ENCODE measurements at regions not wholly inside any gene's neighbourhood (a gene's known extent, or its start where the extent isn't known, plus 50 kb on each side); places are given as distances from the start of the nearest gene placed in this dataset.

- no peak for DNase-seq (ENCODE audit: low read depth)
Measured at GRCh38 chr2:20539776-20540586, 93.1 kb downstream of the RHOB start.

- DNase-seq (ENCODE audit: low read depth): no peak
Measured at GRCh38 chr2:20540587-20541293, 93.9 kb downstream of the RHOB start.

GRCh38 chr2:20541294-20541640 lies 94.4 kb downstream of the RHOB start:
- DNase-seq (ENCODE audit: low read depth): no peak

DNA sequence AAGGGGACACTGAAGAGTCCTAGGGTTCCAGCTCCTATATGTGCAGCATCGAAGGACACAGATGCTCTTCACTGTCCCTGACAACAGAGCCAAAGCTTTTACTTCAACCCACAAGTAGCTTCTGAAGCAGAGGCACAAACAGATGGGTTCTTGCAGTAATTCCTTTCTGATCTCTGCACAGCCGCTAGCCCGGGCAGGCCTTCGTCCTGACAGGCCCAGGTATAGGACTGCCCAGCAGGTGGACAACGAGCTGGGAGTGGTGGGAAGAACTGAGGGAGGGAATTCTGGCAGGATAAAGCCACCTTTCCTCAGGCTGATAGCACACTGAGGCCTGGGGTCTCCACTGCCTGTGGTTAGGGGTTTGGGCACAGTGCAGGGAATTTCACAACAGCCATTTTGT lies 94.8 kb downstream of the RHOB start:
- DNase-seq (ENCODE audit: low read depth): no peak

DNA sequence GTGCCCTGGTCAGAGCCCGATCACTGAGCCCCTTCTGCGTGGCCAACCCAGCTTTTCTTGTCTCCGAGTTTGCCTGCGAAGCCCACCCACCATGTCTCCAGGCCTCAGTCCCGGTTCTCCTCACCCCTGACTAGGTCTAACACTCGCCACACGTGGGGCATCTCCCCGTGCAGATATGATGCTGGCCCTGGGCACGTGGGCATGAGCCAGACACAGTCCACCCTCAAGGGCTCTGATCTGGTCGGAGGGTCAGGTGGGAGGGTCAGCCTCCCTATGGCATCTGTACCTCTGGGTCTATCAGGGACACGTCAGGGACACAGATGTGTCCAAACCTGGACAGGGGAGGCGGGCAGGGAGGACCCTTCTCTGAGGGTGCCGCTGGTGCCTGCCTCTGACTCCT lies 95.4 kb downstream of the RHOB start:
- no peak for DNase-seq (ENCODE audit: low read depth)

DNA sequence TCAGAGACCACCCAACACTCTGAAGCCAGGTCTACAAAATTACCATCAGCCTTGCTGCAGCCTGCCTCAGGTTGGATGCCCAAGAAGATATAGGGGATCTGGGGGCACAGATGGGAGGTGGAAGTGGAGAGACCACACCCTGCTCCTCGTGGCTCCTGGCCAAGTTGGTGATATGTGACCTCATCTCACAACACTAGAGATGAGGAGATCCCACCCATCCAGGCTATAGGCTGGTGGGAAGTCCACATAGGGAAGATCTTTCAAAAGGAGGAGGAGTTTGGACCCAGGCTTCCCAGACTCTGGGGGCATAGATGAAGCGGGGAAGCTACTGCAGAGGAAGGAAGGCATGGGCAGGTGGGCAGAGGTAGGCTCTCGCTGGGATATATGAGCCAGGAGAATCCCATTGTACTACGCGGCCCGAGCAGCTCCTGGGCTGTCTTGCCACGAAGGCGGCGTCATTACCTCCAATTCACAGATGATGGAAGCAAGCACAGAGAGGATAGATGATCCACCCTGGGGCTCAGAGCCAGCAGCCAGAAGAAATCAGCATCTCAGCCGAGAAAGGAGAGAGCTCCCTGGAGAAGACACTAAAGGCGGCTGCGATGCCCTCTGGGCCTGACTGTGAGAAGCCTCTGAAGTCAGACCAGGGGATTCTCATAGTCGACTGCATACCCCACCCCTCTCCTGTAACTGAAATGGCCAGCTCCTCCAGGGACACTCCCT lies 96.0 kb downstream of the RHOB start:
- DNase-seq (ENCODE audit: low read depth): no peak

DNA sequence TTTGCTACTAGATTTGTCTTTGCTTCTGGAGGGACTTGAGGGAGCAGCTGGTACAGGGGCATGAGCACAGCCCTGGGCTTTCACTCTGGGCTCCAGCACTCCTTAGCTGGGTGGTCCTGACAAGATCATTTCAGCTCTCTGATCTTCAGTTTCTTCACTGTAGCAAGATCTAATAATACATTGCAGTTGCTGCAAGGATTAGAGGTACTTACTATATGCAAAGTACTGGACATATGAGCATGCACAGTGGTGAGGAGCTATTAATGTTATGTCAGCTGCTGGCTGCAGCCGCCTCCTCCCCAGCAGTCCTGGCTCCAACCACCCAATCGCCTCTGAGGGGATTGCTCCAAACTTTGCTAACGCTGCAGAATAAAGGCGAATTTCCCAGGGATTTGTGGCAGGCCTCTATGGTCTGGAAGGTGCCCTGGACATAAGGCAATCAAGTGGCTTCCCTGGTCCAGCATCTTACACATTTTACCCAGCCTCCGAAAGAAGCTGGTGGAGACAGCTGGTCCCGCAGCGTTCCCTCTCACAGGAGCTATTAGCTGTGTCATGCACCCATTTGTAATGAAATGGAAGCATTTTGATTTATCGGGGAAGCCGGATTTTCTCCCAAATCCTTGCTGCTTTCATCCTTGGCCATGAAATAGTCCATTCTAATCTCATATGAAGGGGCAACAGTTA lies 96.7 kb downstream of the RHOB start:
- DNase-seq (ENCODE audit: low read depth): no peak

DNA sequence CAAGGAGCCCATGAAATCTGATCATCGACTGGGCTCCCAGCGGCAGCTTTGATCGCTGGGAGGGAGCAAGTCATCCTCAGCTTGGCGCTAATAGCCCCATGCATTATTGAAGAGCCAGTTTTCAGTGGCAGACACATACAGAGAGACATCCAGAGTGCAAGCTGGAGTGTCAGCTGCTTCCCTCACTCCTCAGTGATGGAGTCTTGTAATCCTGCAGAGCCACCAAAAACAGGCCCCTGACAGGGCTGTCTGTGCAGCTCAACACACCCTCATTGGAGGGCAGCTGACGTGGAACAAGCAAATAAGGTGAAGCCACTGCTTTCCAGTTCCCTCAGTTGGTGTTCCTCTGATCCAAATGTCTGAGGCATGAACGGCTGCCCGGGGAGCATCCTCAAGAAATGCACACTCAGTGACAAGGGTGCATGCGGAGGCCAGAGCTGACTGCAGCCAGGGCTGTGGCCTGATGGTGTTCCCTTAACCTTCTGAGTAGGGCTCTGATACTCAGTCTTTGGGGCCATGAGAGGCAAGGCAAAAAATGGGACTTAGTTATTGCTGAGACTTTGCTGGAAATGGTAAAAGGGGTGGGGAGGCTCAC lies 97.4 kb downstream of the RHOB start:
- DNase-seq (ENCODE audit: low read depth): no peak

- DNase-seq (ENCODE audit: low read depth): no peak
Measured at GRCh38 chr2:20549144-20549543, 101.8 kb downstream of the HS1BP3 start.

- DNase-seq (ENCODE audit: low read depth): no peak
Measured at GRCh38 chr2:20549691-20550348, 101.1 kb downstream of the HS1BP3 start.

GRCh38 chr2:20551260-20551944 lies 99.5 kb downstream of the HS1BP3 start:
- DNase-seq (ENCODE audit: low read depth): no peak

DNA sequence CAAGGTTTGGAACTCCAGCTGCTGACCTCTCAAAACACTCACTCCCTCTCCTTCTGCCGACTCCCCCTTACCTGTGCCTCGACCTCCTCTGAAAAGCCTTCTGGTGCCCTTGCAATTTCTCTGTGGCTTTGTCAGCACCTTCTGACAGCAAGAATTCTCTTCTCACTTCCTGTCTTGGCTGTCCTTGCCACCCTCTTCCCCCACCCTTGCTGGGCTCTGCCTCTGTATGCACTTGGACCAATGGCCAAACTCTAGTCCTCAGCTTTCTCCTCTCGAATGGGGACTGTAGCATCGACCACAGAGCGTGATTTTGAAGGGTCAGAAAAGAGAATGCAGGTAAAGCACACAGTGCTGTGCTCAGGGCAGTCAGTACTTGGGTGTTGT lies 99.0 kb downstream of the HS1BP3 start:
- DNase-seq (ENCODE audit: low read depth): no peak

DNA sequence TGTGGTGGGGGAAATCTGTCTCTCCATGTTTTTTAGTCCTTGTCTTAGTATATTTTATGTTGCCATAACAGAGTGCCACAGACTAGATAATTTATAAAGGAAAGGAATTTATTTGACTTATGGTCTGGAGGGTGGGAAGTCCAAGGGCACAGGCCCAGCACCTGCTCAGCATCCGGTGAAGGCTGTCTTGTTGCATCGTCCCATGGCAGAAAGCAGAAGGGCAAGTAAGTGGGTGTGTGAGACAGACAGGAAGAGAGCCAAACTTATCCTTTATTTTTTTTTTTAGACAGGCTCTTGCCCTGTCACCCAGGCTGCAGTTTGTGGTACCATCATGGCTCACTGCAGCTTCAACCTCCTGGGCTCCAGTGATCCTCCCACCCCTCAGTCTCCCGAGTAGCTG lies 98.1 kb downstream of the HS1BP3 start:
- DNase-seq (ENCODE audit: low read depth): no peak

GRCh38 chr2:20553580-20553979 lies 97.3 kb downstream of the HS1BP3 start:
- DNase-seq (ENCODE audit: low read depth): no peak

DNA sequence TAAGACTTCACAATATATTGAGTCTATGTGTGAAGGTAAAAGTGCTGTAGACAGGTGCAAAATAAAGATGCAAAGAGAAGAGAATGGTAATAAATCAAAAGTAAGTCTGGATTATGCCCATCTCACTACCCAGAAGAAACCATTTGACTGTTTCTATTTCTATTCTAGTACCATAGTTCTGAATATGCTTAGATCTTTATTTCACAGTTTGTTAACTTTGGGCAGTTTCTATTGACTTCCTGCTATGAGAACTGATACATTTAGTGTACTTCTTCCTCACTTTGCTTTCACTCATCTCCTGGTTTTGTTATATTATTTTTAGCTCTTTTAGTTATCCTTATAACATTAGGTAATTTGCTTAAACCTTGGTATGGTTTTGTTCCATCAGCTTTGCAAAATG lies 94.9 kb downstream of the HS1BP3 start:
- no peak for DNase-seq (ENCODE audit: low read depth)

- no peak for DNase-seq (ENCODE audit: low read depth)
Measured at GRCh38 chr2:20556756-20557155, 94.1 kb downstream of the HS1BP3 start.

- no peak for DNase-seq (ENCODE audit: low read depth)
Measured at GRCh38 chr2:20557226-20557625, 93.7 kb downstream of the HS1BP3 start.

DNA sequence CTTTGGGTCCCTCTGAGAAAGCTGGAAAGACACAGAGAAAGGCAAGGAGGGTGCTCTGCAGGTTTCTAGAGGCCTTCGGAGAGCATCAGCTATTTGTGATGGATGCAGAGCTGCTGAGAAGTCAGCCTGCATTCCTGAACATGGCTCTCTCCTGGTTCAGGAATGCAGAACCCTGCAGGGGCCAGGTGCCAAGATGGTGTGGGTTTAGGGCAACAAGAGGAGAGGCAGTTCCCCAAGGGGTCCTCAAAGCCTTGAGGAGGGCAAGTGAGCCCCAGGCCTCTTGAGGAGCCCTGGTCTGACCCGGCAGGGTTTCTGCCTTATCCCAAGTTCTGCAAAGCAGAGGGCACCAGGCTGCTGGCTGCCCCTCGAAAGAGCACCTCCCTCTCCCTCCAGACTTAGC lies 93.3 kb downstream of the HS1BP3 start:
- DNase-seq (ENCODE audit: low read depth): no peak

DNA sequence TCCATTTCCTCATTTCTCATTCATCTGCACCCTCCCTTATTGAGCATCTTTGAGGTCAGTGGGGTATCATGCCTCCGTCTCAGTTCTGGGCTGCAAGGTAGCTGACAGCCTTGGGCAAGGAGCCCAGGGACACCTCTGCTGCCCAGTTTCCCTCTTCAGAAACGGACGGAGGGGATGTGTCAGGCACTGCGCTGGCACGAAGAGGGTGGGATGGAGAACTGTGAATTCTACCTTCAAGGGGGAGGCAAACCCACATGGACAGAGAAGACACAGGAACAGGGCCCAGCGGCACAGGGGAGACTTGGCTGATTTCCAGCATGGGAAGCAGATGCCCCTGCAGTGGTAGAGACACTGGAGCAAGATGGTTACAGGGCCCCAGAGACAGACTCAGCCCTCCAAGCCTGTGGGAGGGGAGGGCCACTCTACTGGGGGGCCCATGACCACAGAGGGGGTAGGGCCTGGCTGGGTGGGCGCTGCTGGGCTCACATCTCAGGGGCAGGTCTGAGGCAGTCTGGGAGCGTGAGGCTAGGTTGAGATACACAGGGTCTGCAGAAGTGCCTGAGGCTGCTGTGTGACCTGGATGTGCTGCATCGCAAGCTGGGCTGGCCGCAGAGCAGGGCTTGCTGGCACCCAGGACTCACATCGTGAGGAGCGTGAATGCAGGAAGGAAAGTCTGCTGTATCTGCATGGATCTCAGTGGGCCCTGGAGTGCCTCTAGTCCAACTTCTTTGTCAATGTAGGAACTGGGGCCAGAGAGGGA lies 92.3 kb downstream of the HS1BP3 start:
- no peak for DNase-seq (ENCODE audit: low read depth)

GRCh38 chr2:20559277-20559676 lies 91.6 kb downstream of the HS1BP3 start:
- DNase-seq (ENCODE audit: low read depth): no peak

All from HS-27A (cell line).